ENCODE measurements at regions not wholly inside any gene's neighbourhood (a gene's known extent, or its start where the extent isn't known, plus 50 kb on each side); places are given as distances from the start of the nearest gene placed in this dataset.

DNA sequence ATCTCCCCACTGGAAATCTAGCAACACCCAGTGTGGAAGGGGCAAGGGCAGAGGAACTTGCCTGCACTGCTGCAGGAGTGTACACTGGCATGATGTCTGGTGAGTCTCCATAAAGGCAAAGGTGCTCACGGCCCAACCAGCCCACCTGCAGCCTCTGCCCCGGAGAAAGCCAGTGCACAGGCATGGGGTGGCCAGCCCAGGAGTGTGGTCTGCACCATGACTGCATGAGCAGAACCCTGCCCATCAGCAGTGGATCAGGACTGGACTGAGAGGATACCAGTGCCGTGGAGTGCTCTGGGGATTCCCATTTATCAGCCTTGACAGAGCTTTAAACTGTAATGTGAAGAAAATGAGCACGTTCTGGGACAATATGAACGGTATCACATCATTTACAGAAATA, 342.6 kb upstream of the HS6ST1 start:
- TF ChIP-seq, protein P1, sequence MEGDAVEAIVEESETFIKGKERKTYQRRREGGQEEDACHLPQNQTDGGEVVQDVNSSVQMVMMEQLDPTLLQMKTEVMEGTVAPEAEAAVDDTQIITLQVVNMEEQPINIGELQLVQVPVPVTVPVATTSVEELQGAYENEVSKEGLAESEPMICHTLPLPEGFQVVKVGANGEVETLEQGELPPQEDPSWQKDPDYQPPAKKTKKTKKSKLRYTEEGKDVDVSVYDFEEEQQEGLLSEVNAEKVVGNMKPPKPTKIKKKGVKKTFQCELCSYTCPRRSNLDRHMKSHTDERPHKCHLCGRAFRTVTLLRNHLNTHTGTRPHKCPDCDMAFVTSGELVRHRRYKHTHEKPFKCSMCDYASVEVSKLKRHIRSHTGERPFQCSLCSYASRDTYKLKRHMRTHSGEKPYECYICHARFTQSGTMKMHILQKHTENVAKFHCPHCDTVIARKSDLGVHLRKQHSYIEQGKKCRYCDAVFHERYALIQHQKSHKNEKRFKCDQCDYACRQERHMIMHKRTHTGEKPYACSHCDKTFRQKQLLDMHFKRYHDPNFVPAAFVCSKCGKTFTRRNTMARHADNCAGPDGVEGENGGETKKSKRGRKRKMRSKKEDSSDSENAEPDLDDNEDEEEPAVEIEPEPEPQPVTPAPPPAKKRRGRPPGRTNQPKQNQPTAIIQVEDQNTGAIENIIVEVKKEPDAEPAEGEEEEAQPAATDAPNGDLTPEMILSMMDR (IDR thresholded peaks at IDR 0.05; ENCODE audit: insufficient read depth, low read depth, low read length, missing control alignments), result no peak
- DNase-seq (ENCODE audit: low read depth), result no peak
- no peak overlapping the region for H3K4me3 ChIP-seq (ENCODE audit: low read length)

DNA sequence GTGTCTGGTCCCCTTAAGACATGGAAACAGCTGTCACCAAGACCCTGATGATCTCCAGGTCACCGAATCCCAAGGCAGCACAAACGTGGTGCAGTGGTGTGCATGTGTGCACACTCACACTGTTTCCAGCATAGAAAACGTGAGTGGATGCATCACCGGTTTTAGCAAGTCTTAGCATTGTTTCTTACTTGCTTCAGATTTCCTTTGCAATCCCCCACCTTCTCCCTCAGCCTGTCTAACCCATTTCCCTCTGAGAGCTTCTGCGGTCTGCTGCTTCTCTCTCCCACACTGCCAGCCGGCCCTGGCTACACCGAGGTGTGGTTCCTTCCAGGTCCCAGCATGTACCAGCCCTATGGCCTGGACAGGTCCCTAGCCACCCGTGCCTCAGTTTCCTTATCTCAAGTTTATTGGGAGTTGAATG, 343.4 kb upstream of the HS6ST1 start:
- TF ChIP-seq, protein P1 (IDR thresholded peaks at IDR 0.05; ENCODE audit: insufficient read depth, low read depth, low read length, missing control alignments), result no peak
- H3K4me3 ChIP-seq (ENCODE audit: low read length), result no peak overlapping the region
- DNase-seq (ENCODE audit: low read depth), result no peak

DNA sequence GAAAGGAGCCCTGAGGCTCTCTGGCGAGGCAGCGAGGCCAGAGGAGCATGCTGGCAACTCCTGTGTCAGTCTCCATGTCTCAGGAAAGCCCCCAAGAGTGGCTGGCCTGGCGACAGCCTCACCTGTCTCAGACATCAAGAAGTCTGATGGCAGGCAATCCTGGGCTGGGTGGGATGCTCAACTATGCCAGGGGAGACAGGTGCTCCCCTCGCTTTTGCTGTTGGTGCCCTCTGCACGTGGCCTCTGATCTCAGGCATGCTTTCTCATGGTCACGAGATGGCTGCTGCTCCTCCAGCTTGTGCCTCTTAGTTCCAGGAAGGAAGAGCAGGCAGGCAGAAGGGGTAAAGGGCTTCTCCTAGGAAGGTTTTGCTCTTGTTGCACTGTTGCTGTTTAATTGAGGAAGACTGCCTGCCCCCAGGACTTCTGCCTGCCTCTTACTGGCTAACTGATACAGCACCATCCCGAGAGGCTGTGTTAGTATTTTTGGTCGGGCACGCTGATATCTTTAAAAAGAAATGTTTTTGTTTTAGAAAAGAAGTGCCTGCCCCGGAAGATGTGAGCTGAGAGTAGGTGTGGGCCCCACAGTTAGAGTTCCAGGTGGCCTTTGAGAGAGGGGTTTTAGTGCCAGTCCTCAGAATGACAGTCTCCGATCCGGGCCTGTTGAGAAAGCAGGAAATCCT, 344.8 kb upstream of the HS6ST1 start:
- TF ChIP-seq, protein P1 (IDR thresholded peaks at IDR 0.05; ENCODE audit: insufficient read depth, low read depth, low read length, missing control alignments), result no peak
- no peak for DNase-seq (ENCODE audit: low read depth)
- no peak overlapping the region for H3K4me3 ChIP-seq (ENCODE audit: low read length)

DNA sequence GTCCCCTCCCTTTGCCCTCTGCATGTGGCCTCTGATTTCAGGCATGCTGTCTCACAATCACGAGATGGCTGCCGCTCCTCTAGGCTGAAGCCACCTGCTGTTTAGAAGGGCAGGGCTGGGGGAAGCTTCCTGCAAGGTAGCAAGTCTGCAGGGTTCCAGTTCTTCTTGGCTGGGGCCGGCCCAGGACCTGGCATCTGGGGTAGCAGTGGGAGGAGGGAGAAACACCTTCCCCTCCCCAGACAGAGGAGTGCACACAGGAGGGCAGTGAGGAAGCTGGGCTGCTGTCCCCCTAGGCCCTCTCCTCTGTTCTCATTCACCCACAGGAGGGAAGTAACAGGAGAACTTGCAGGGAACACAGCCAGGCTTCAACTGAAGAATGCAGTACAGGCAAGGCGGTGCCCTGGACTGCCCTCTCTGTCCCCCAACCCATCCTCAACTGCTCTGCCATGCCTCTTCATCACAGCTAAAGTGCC, 345.9 kb upstream of the HS6ST1 start:
- DNase-seq (ENCODE audit: low read depth), result no peak
- TF ChIP-seq, protein P1 (IDR thresholded peaks at IDR 0.05; ENCODE audit: insufficient read depth, low read depth, low read length, missing control alignments), result no peak
- no peak overlapping the region for H3K4me3 ChIP-seq (ENCODE audit: low read length)

DNA sequence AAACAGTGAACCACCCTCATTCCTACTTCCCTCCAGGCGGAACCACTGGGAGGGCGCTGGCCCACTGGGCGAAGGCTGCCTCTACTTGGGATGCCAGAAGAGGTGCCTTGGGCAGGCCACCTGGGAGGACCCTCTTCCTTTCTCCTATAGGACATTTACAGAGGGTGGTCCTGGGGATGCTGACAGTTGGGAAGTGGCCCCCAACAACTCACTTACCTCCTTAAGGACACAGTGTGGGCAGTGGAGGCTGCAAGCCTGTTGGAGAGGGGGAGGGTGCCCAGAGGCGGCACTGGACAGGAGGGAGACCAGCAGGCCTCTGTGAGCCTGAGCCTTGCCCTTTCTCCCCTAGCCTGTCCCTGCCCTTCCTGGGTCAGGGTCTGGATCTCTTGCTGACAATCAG, 346.4 kb upstream of the HS6ST1 start:
- TF ChIP-seq, protein P1 (IDR thresholded peaks at IDR 0.05; ENCODE audit: insufficient read depth, low read depth, low read length, missing control alignments), result no peak
- no peak for DNase-seq (ENCODE audit: low read depth)
- no peak overlapping the region for H3K4me3 ChIP-seq (ENCODE audit: low read length)

DNA sequence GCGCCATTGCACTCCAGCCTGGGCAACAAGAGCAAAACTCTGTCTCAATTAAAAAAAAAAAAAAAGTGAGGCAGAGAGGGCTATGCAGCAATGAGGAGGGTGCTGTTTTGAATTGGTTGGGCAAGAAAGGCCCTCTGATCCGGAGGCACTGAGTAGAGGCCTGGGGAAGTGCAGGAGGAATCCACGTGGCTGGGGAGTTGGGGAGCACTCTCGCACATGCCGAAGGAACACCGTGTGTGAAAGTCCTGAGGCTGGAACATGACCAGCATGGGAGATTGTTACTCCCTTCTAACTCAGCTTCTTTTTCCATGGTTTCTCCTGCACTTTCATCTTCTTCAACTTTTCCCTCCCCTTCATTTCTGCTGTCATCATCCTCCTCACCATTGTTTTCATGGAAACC, 347.9 kb upstream of the HS6ST1 start:
- DNase-seq (ENCODE audit: low read depth), result no peak
- no peak overlapping the region for H3K4me3 ChIP-seq (ENCODE audit: low read length)

More for the DNA sequence above, 347.9 kb upstream of the HS6ST1 start:
- TF ChIP-seq, protein P1 (IDR thresholded peaks at IDR 0.05; ENCODE audit: insufficient read depth, low read depth, low read length, missing control alignments), result no peak

All from epithelial cell of esophagus (primary cell).